Iris pigment epithelial cell (primary cell): ENCODE measurements at regions not wholly inside any gene's neighbourhood (a gene's known extent, or its start where the extent isn't known, plus 50 kb on each side); places are given as distances from the start of the nearest gene placed in this dataset.

ENCODE experiments used
- DNase-seq: peaks from one replicate; pipeline ENCODE4 v3.0.0-alpha.2; 2011; ENCODE audit warnings: low read depth

DNA sequence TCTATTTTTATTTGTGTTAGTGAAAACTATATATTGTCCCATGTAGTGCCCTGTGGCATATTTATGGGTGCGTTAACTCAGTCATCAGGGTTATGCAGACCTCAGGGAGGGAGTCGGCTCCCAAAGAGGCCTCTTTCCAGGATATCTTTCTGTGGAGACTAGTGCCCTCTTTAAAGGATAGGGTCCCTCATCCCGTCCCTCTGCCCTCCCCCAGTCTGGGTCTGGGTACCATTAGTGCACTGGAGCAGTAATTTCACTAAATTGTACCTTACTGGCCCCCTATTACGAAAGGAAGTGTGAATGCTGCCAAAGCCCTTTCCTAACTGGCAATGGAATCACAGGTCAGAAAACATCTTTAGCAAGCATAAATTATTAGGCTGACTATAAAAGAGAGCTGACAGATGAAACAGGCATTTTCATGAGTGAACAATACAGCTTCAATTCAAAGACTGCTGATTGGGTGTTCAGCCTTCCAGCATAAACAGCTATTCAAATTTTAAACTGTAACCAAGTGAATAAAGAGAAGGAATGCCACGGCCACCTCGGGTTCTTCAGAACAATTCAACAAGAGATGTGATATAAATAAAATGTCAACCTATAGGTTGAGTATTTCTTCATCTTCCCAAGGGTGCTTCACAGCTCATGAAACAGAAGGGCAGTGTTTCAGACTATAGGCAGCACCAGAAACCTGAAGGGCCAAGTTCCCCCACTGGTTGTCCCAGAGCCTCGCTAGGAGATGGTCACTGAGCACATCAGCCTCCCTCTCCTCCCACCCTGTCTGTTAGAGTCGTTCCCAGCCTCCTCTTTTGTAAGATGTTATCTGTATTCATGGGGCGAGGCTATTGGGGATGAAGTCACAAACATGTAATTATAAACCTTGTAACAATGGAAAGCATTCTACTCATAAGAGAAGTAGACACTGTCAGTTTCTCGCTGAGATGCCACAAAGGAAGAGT lies 318.7 kb downstream of the TMEM161B start:
- no peak for DNase-seq

DNA sequence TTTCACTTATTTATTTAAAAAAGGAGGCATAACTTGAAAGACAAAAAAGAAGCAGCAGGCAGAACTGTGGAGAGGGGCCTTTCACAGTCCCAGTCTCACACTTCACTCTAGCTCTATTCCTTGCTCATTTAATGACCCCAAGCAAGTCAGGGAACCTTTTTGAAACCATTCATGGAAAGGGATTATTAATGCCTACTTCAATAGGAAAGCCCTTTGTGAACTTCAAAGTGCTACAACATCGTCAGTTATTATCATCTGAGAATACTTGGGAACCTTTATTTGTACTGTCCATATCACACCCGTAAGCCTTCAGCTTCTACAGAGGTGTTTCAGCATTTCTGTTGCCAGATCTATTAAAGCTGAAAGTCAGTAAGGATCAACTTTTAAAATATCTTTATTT lies 320.2 kb downstream of the TMEM161B start:
- DNase-seq, result no peak

DNA sequence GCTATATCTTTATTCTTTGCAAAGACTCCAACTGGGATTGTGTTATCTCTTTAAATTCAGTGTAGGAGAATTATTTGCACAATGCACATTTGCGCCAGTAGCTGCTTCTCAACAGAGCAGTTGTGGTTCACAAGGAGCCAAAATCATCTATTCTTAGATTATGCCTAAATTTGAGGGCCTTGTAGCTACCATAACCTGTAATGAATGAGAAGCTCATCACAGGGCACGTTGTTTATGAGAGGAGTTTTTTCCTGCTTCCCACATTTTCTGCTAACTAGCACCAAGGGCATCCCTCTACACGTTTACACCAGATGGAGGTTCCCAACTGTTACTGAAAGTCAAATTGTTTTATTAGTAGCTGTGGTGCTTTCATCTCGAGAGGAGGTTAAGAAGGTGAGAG lies 322.4 kb downstream of the TMEM161B start:
- DNase-seq, result no peak

DNA sequence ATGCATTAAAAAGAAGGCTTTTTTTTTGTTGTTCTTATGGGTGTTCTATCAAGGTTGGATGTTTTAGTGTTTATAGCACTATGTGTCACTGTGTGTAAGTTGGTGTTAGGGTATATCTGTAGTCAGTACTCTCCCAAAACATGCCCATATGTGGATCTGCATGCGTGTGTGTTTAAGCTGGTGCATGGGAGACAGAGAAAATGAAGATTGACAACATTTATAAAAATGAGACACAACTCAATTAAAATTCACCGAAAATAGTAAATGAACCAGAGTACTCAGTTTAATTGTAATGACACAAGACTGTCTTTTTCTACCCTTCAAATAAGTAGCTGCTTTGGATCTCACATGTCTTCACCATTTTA lies 323.4 kb downstream of the TMEM161B start:
- no peak for DNase-seq

DNA sequence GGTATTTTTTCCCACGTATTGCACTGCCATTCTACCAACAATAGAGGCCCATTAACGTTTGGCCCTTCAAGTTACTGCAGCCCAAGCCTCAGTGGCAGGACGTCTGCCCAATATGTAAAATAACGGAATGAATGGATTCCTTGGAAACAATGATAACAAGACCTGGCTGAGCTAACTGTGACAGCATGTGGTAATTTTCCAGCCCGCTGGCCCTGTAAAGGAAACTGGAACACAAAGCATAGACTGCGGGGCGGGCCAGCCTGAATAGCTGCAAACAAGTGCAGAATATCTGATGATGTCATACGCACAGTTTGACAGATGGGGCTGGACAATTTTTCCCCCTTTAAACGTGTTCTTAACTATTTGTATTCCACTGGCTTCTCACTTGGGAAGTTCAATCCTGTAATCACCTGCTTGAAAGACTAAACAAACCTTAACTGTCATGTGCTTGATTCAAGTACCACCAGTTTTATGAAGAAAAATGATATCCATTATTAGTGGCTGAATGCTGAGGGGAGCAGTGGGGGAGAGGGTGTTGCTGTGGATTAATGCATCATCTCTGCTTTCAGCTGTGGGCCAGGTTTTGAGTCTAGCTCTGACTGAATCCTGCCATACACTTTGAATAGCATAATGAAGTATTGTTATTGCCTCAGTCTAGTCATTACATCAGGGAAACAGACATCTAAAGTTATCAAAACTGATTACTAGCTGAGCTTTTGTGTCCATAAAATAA lies 323.9 kb downstream of the TMEM161B start:
- DNase-seq, result peak; percentile 18

DNA sequence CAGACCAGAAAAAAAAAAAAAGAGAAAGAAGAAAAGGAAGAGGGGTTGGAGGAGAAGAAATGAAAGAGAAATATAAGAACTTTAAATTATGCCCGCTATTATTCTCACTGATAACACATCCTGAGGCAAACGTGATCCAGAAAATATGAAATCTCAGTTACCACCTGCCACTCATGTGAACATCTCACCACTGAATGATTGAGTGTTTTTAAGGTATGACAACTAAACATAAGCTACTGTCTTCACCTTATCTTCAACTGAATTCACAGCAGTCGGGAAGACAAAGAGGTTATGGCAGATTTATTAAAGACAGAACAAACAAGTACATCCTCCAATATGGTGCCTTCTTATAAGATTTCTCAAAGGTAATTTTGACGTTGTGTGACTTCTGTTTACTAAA lies 327.9 kb downstream of the TMEM161B start:
- no peak for DNase-seq

DNA sequence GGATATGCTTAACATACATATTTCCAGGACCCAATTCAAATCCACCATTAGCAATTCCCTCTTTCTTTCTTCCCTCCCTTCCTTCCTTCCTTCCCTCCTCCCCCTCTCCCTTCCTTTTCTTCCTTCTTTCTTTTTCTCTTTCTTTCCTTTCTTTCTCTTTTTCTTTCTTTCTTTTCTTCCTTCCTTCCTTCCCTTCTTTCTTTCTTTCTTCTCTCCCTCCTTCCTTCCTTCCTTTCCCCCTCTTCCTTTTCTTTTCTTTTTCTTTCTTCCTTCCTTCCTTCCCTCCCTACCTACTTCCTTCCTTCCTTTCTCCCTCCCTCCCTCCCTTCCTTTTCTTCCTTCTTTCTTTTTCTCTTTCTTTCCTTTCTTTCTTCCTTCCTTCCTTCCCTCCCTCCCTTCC lies 332.0 kb downstream of the TMEM161B start:
- DNase-seq, result no peak

DNA sequence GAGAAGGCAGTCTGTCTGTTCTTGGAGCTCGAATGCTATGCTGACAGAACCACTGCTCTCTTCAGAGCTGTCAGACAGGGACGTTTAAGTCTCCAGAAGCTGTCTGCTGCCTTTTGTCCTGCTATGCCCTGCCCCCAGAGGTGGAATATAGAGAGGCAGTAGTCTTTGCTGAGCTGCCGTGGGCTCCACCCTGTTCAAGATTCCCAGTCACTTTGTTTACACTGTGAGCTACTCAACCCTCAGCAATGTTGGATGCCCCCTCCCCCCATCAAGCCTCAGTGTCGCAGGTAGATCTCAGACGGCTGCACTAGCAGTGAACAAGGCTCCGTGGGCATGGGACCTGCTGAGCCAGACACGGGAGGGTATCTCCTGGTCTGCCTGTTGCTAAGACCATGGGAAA lies 344.2 kb downstream of the TMEM161B start:
- DNase-seq, result no peak

DNA sequence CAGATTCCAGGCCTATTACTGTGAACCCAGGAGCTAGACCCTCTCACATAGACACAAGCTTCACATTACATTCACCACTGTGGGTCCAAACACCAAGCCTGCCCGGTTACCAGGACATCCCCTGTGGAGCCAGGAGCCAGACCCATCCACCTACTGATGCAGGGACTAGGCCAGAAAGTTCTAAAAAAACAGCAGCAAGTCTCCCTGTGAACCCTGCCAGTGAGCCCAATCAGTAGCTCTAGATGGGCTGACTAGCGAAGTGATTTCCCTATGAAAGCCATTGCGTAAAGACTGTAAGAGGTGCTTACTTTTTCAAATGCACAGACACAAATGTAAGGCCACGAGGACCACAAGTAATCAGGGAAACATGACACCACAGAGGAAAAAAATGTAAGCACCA lies 352.3 kb downstream of the TMEM161B start:
- DNase-seq, result no peak

DNA sequence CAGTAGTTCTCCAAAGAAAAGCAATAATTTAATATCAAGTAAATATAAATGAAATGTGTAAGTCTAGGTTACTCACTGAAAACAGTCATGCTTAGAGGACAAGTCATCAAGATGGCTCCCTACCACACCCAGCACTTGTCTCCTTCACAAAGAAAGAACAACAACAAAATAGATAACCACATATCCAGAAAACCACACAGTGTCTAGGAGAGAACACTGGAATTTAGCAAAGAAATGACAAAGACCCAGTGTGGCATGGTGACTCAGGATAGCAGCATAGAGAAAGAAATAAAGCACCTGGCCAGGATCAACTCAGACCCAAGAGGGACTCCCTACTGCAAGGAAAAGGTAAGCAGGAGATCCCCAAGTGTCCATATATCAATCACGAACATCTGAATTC lies 356.2 kb downstream of the TMEM161B start:
- DNase-seq, result no peak

DNA sequence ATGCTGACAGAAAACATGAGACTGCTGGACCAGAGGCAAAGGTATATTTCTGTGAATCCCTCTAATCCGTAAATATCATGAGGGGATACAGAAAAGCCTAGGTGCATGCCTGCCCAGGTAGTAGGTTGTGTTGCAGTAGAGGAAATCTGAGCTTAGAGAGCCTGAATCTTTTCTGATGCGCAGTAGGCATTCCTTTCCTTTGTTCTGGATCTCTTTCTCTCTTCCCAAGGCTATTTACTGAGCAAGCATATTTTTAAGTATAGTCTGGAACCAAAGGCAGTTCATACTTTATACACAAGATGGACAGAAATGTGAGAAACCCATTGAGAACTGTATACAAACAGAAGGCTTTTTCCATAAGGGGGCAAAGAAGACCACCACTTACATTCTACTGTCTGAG lies 359.3 kb downstream of the TMEM161B start:
- DNase-seq, result no peak

DNA sequence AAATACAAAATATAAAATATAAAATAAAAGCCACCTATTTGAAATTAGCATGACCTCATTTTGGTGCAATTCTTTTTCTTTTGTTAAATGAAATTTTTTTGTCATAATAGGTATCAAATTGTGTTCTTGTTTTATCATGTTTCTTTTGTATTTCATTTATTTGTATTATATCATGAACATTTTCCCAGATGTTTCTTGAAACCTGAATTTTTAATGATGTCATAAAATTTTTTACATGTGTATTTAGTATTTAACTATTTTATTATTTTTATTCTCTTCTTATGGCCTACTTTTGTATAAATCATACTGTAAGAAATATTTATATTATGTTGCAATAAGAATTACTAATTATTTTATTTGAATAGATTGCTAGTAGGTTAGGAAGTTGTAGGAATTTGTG lies 361.7 kb downstream of the TMEM161B start:
- DNase-seq, result no peak

DNA sequence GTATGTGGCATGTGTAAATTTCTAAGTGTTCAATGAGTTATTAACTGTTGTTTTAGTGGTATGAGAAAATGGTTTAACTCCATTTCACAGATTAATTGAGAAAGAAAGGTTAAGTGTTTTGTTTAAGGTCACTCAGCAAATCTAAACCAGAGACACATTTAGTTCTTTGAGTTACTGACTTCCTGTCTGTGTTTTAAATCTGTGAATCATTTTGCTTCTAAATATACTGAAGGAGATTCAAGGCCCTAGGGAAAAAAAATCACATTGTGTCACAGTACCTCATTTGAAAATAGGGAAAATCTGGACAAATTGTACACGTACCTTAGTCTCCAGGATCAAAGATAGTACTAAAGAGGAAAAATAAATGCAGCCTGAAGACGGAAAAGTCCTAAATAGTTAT lies 368.2 kb downstream of the TMEM161B start:
- no peak for DNase-seq

DNA sequence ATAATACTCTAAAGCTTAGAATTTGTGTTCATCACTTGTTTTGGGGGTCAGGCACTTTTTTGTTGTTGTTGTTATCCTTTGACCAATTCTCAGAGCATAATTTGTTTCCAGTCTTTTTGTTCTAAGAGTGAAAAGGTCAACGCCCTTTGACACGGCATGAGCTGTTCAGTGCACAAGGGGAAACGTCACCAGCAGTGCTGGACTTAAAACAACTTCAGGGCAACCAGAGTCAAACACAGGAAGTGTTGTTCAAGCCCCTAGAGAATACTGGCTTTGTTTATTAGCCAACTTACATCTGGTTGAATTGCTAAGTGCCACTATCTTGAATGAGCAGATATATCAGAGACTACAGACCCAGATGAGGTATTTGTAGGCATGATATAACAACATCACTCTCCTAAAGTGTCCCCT lies 368.9 kb downstream of the TMEM161B start:
- no peak for DNase-seq

DNA sequence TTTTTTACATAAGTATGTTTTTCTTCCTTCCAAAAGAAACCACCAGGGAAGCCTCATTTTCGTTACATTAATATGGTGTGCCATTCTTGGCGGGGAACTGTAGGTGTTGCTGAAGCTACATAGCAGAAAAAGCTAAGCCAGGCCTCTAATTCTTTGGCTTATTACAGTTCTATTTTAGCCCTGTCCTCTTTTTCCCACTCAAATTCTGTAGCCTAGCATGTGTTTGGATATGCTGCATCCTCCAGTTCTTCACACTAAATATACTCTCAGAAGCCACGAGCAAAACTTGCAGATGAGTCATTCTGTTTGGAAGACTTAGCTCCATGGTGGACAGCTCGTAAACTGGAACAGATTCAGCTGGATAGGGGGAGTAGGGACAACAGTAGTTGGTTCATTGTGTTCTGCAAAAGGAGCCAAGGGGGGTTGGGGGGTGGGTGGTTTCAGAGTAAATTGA lies 369.4 kb downstream of the TMEM161B start:
- DNase-seq, result no peak

DNA sequence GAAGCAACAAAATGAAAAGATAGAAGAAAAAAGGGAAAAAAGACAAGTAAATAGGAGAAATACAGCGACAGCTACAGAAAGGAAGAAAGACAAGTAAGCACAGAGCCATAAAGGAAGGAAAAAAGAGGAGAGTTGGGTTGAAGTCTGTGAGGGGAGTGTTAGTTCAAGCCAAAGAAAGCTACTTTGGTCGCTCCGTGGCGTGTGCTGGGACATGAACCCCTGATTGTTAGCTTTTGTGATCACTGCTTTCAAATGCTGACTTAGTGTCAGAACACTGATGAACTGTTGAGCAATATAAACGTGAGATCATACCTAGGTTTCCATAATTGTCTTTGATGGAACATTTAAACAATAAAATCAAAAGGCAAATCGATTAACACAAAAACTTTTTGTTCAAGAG lies 370.1 kb downstream of the TMEM161B start:
- DNase-seq, result no peak

DNA sequence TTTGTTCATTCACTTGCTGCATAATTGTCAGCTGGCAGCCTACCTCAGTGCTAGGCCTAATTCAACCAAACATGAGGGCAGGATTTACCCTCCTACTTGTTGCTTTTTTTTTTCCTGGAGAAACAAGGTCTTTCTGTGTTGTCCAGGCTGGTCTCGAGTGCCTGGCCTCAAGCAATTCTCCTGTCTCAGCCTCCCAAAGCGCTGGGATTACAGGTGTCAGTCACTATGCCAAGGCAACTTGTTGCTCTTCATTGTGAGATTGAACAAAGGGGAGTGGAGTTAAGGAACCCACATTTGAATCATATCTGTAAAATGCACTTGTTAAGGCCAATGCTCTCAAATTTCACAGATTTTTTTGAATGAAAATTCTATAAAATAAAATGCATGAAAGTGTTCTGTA lies 380.5 kb downstream of the TMEM161B start:
- no peak for DNase-seq

DNA sequence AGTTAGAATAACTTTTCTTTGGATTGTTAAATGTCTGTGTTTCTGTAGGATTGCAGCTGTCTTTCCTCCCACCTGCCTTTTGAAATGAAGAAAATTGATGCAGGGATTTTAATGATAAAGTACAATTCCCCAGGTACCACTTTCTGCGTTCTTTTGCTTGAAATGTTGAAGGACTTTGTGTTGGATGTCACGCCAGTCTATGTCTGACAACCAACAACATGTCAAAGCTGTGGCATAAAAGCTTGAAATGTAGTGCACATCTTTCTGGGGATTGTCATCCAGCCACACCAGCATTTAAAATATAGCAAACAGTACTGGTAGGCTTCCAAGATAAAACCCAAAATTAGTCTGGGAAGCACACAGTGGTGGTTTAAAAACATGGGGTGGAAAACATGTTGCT lies 381.4 kb downstream of the TMEM161B start:
- DNase-seq, result no peak

DNA sequence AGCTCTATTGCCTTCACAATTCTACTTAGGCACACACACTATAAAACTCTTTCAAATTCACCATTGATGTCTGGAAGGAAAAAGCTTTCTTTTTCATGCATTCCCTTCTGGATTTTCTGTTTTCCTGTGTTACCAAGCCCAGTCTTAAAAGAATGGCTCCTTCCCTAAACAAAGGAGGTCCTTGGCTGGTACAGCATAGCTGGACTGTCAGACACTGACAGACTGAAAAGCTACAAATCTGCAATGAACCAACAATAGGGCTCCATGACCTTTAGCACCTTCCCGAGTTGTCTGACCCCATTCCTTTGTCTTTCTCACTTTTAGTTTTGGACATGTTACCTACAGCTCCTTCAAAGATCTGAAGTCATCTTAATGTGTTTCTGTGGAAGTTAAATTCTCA lies 382.5 kb downstream of the TMEM161B start:
- DNase-seq, result no peak

DNA sequence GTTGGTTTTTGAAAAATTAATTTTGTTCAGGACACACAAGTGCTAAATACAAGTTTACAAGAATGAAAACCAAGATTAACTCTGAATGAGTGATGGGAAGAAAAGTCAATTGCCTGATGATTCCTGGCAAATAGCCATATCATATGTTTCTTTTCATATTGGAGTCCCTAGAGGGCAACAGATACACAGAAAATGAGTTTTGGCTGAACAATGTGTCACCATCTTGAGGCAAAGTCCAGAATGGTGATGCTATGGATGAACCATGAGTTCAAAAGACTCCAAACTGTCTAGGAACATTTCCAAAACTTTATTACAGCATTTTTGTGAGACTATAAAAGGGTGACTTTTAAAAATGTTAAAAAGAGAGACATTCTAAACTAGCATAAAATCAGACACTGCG lies 382.9 kb downstream of the TMEM161B start:
- DNase-seq, result no peak

DNA sequence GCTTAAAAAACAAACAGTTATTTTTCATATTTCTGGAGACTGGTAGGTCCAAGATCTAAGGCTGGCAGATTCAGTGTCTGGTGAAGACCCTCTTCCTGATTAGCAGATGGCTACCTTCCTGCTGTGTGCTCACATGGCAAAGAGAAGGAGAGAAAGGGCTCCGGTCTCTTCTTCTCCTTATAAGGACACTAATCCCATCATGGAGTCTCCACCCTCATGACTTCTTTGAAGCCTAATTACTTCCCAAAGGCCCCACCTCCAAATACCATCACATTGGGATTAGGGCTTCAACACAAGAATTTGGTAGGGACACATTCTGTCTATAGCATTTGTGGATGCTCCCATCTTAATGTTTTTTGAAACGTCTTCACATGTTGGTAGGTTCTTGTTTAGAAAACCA lies 391.1 kb downstream of the TMEM161B start:
- DNase-seq, result no peak

DNA sequence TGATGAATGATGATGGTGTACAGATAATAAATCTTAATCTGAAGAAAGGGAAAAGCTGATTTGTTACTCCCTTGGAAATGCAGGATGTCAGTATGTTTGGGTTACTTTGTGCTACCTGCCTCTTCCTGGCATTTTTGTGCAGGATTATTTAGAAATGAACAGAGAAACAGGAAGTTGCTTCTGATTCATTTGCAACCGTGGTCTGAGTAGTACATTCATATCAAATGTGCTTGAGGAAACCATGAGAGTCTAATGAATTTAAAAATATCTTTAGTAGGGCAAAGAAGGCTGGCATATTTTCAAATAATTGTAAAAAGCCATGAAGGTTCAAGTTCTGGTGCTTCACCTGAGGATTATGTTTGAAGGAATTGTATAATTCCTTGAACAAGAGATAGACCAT lies 391.6 kb downstream of the TMEM161B start:
- DNase-seq, result no peak

DNA sequence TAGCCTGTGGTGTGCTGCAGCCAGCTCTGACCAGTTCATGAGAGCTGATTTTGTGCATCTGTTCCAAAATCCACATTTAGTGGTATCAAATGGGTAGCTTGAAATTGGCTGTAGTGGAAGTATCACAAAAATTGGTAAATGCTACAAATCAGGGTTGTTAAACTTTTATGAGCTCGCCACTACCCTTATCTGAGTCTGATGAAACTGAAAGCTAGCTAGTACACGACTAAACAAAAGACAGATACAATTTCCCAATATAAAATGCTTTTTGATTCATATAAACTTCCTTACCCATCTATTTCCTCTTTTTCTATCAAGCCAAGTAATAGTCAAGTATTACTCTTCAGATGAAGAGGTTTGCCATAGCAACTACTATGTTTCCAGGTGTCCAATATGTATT lies 392.0 kb downstream of the TMEM161B start:
- no peak for DNase-seq
